IPS-18a (cell line): ENCODE measurements at regions not wholly inside any gene's neighbourhood (a gene's known extent, or its start where the extent isn't known, plus 50 kb on each side); places are given as distances from the start of the nearest gene placed in this dataset.
"Not testable (repeated sequence)": the region's sequence is repeated elsewhere in the genome, so short reads cannot be mapped to it uniquely, and the experiment has no call there.

Experiments
- H3K27ac ChIP-seq: one replicate; pipeline ENCODE4 v1.5.1; 2013; ENCODE audit warnings: low read length
- H3K27me3 ChIP-seq: one replicate; pipeline ENCODE4 v1.6.1; 2013; ENCODE audit warnings: mild to moderate bottlenecking, low read length; ENCODE audit not compliant: control insufficient read depth, insufficient read depth
- H3K36me3 ChIP-seq: one replicate; pipeline ENCODE4 v1.6.1; 2013; ENCODE audit warnings: low read depth, low read length; ENCODE audit not compliant: control insufficient read depth
- H3K4me1 ChIP-seq: one replicate; pipeline ENCODE4 v1.6.1; 2013; ENCODE audit warnings: low read depth, low read length; ENCODE audit not compliant: control insufficient read depth
- H3K4me3 ChIP-seq: one replicate; pipeline ENCODE4 v1.5.1; 2013; ENCODE audit warnings: low read length
- H3K9ac ChIP-seq: one replicate; pipeline ENCODE4 v1.6.1; 2013; ENCODE audit warnings: mild to moderate bottlenecking, low read length, moderate library complexity
- H3K9me3 ChIP-seq: one replicate; pipeline ENCODE4 v1.6.1; 2013; ENCODE audit warnings: low read depth, low read length; ENCODE audit not compliant: control insufficient read depth

GRCh38 chr6:6752129-6752528, 163.6 kb downstream of the LY86 start:
- H3K36me3 ChIP-seq = no peaks in the 10 kb centered on the region
- H3K4me1 ChIP-seq = peaks cover 10% of the 10 kb centered on the region
- peaks cover 7% of the 10 kb centered on the region for H3K27me3 ChIP-seq
- no peak overlapping the region for H3K27ac ChIP-seq
- H3K9me3 ChIP-seq = no peaks in the 10 kb centered on the region
- no peak overlapping the region for H3K4me3 ChIP-seq
- H3K9ac ChIP-seq = no peak overlapping the region

DNA sequence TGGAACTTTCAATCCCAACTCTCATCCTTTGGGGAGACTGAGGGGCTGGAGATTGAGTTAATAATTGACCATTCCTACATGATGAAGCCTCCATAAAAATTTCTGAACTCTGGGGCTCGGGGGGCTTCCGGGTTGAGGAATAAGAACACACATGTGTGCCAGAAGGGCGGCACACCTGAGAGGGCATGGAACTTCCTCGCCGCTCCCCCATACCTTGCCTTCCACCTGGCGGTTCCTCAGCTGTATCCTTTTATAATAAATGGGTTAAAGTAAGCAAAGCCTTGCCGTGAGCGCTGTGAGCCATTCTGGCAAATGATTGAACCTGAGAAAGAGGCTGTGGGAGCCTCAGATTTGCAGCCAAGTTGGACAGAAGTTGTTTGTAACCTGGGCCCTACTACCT, 164.8 kb downstream of the LY86 start:
- peaks cover 7% of the 10 kb centered on the region for H3K27me3 ChIP-seq
- H3K9me3 ChIP-seq = no peaks in the 10 kb centered on the region
- peaks cover 10% of the 10 kb centered on the region for H3K4me1 ChIP-seq
- no peaks in the 10 kb centered on the region for H3K36me3 ChIP-seq
- H3K4me3 ChIP-seq = no peak overlapping the region
- no peak overlapping the region for H3K27ac ChIP-seq
- no peak overlapping the region for H3K9ac ChIP-seq

- no peaks in the 10 kb centered on the region for H3K9me3 ChIP-seq
- no peaks in the 10 kb centered on the region for H3K27me3 ChIP-seq
- H3K4me1 ChIP-seq = peaks cover 16% of the 10 kb centered on the region
- no peak overlapping the region for H3K9ac ChIP-seq
- H3K36me3 ChIP-seq = no peaks in the 10 kb centered on the region
- H3K4me3 ChIP-seq = no peak overlapping the region
- no peak overlapping the region for H3K27ac ChIP-seq
These were observed 168.0 kb downstream of the LY86 start for GRCh38 chr6:6756526-6756925.

DNA sequence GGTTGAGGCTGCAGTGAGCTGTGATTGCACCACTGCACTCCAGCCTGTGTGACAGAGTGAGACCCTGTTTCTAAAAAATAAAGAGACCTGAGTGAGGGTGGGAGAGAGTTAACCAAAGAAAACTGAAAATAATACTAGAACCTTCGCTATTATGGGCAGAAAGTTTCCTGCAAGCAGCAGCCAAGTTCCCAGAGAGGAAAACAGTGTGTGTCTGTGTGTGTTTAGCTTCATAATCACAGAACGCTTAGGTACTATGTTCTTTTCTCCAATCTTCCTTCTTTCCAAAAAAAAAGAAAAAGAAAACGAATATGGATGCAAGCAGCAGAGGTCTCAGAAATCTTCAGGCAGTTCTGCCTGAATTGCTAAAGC, 170.0 kb downstream of the LY86 start:
- Histone ChIP-seq H3K4me1 (peaks cover 12% of the 10 kb centered on the region), H3K27ac (no peak overlapping the region), H3K4me3 (peak overlapping the region; percentile 48), H3K9ac (peak overlapping the region; percentile 46), H3K36me3 (no peaks in the 10 kb centered on the region), H3K9me3 (no peaks in the 10 kb centered on the region), H3K27me3 (no peaks in the 10 kb centered on the region)

DNA sequence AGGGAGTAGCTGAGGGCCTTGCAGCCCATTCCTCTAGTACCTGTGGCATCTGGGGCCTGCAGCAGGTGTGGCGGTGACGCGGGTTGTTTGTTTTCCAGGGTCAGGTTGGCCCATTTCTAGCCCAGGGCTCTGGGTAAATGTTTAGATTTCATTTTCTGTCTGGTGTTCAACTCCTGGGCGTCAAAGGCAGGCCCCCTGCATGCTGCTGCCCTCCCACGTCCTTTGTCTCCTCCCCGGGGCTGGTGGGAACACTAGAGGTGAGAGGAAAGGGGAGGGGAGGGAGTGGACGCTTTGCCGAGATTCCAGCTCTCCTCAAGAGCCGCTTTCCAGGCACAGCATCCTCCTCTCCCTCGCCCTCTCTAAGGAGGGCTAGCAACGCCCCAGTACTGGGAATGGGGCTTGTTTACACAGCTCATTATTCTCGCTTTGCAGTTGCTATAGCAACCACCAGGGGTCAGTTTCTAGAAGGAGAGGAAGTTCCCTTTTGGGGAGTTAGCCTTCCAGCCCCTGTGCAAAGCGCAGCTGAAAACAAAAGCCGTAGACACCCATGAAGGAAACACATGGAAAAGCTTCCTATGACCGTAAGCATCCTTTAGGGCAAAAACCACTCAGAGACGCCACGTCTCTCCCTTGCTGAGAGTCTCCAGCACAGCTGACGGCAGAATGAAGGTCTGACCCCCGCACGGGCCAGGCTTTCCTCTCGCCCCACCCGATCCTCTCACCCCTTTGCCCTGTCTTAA, 170.6 kb downstream of the LY86 start:
- peak overlapping the region; percentile 48 for H3K4me3 ChIP-seq
- H3K27ac ChIP-seq = no peak overlapping the region
- no peaks in the 10 kb centered on the region for H3K27me3 ChIP-seq
- no peaks in the 10 kb centered on the region for H3K9me3 ChIP-seq
- no peaks in the 10 kb centered on the region for H3K36me3 ChIP-seq
- peak overlapping the region; percentile 46 for H3K9ac ChIP-seq
- peaks cover 12% of the 10 kb centered on the region for H3K4me1 ChIP-seq

DNA sequence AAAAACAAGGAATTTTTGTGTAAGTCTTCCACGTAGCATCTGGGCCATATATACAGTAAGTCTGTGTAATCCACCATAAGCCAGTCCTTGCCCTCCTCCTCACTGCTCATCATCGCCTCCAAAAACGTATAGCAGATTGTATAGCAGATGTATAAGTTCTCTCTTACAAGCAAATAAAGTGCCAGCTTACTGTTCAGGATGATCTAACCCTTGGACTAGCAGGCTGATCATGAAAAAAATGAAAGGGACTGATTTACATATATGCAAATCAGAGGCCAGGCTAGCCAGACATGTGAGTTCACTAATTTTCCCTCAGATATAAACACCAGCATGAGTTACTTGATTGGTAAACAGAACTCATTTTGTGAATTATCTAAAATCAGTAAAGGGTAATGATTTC, 171.5 kb downstream of the LY86 start:
- H3K9ac ChIP-seq = peak overlapping the region; percentile 46

DNA sequence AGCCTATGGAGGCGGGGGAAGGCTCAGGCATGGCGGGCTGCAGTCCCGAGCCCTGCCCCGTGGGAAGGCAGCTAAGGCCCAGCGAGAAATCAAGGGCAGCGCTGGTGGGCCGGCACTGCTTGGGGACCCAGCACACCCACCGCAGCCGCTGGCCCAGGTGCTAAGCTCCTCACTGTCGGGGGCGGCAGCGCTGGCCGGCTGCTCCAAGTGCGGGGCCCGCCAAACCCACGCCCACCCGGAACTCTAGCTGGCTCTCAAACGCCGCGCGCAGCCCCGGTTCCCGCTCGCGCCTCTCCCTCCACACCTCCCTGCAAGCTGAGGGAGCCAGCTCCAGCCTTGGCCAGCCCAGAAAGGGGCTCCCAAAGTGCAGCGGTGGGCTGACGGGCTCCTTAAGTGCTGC, 174.0 kb downstream of the LY86 start:
- H3K9me3 ChIP-seq, H3K4me3 ChIP-seq, H3K36me3 ChIP-seq, H3K27me3 ChIP-seq, H3K9ac ChIP-seq, H3K27ac ChIP-seq: not testable (repeated sequence)
- peaks cover 12% of the 10 kb centered on the region for H3K4me1 ChIP-seq

More for the DNA sequence above, 171.5 kb downstream of the LY86 start:
- Histone ChIP-seq H3K4me1 (peaks cover 12% of the 10 kb centered on the region), H3K36me3 (no peaks in the 10 kb centered on the region), H3K27ac (no peak overlapping the region), H3K9me3 (no peaks in the 10 kb centered on the region), H3K4me3 (no peak overlapping the region), H3K27me3 (no peaks in the 10 kb centered on the region)

DNA sequence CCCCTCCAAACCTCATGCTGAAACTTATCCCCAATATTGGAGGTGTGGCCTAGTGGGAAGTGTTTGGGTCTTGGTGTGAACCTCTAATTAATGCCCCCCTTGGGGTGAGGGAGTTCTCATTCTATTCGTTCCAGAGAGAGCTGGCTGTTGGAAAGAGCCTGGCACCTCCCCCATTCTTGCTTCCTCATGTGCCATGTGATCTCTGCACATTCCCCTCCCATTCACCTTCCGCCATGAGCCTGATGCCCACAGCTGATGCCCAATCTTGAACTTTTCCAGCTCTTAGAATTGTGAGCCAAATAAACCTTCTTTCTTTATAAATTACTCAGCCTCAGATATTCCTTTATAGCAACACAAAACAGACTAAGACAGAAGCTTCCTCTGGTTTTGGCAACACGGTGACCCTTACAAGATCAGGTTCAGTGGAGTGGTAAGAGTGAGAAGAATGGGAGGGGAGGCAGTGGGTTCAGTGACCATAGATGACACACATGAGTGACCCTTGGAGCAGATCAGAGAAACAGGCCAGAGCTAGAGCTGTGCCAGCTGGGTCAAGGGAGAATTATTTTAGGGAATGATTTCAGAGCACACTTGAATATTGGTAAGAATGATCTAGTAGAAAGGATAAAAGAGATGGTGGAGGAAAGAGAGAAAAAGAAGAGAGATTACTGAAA, 176.4 kb downstream of the LY86 start:
- Histone ChIP-seq H3K27ac (no peak overlapping the region), H3K4me1 (no peaks in the 10 kb centered on the region), H3K9ac (no peak overlapping the region), H3K27me3 (no peaks in the 10 kb centered on the region), H3K9me3 (no peaks in the 10 kb centered on the region), H3K4me3 (no peak overlapping the region), H3K36me3 (no peaks in the 10 kb centered on the region)

GRCh38 chr6:6766230-6766905, 177.8 kb downstream of the LY86 start:
- H3K9ac ChIP-seq = no peak overlapping the region
- no peaks in the 10 kb centered on the region for H3K4me1 ChIP-seq
- no peak overlapping the region for H3K27ac ChIP-seq
- H3K36me3 ChIP-seq = no peaks in the 10 kb centered on the region
- no peaks in the 10 kb centered on the region for H3K9me3 ChIP-seq
- H3K27me3 ChIP-seq = no peaks in the 10 kb centered on the region
- no peak overlapping the region for H3K4me3 ChIP-seq

- no peaks in the 10 kb centered on the region for H3K9me3 ChIP-seq
- no peak overlapping the region for H3K9ac ChIP-seq
- peaks cover 6% of the 10 kb centered on the region for H3K4me1 ChIP-seq
- no peaks in the 10 kb centered on the region for H3K36me3 ChIP-seq
- H3K27ac ChIP-seq = no peak overlapping the region
- no peak overlapping the region for H3K4me3 ChIP-seq
- H3K27me3 ChIP-seq = no peaks in the 10 kb centered on the region
These were observed 180.9 kb downstream of the LY86 start for GRCh38 chr6:6769466-6769865.

- no peak overlapping the region for H3K4me3 ChIP-seq
- no peaks in the 10 kb centered on the region for H3K9me3 ChIP-seq
- no peak overlapping the region for H3K27ac ChIP-seq
- peaks cover 6% of the 10 kb centered on the region for H3K4me1 ChIP-seq
- no peaks in the 10 kb centered on the region for H3K36me3 ChIP-seq
- H3K9ac ChIP-seq = no peak overlapping the region
- no peaks in the 10 kb centered on the region for H3K27me3 ChIP-seq
These were observed 182.9 kb downstream of the LY86 start for GRCh38 chr6:6771224-6771945.
